AG10803 (cell line): ENCODE measurements at regions not wholly inside any gene's neighbourhood (a gene's known extent, or its start where the extent isn't known, plus 50 kb on each side); places are given as distances from the start of the nearest gene placed in this dataset.
"Not testable (repeated sequence)": the region's sequence is repeated elsewhere in the genome, so short reads cannot be mapped to it uniquely, and the experiment has no call there.

ENCODE experiments used
- DNase-seq: peaks from one replicate; pipeline ENCODE4 v3.0.0; 2010; ENCODE audit warnings: low read depth
- H3K4me3 ChIP-seq: 2 replicates; pipeline ENCODE4 v1.5.1; 2011; ENCODE audit warnings: mild to moderate bottlenecking, low read length, control low read depth
- TF ChIP-seq, protein P1 (sequence below): conservative IDR thresholded peaks from 2 replicates; pipeline ENCODE4 v1.5.1; 2011; ENCODE audit warnings: mild to moderate bottlenecking, low read length, control low read depth, inconsistent platforms

- TF ChIP-seq, protein P1, sequence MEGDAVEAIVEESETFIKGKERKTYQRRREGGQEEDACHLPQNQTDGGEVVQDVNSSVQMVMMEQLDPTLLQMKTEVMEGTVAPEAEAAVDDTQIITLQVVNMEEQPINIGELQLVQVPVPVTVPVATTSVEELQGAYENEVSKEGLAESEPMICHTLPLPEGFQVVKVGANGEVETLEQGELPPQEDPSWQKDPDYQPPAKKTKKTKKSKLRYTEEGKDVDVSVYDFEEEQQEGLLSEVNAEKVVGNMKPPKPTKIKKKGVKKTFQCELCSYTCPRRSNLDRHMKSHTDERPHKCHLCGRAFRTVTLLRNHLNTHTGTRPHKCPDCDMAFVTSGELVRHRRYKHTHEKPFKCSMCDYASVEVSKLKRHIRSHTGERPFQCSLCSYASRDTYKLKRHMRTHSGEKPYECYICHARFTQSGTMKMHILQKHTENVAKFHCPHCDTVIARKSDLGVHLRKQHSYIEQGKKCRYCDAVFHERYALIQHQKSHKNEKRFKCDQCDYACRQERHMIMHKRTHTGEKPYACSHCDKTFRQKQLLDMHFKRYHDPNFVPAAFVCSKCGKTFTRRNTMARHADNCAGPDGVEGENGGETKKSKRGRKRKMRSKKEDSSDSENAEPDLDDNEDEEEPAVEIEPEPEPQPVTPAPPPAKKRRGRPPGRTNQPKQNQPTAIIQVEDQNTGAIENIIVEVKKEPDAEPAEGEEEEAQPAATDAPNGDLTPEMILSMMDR: no peak
- no peak overlapping the region for H3K4me3 ChIP-seq
- DNase-seq: no peak
Measured at GRCh38 chr5:27769748-27770402, 731.5 kb upstream of the CDH9 start.

DNA sequence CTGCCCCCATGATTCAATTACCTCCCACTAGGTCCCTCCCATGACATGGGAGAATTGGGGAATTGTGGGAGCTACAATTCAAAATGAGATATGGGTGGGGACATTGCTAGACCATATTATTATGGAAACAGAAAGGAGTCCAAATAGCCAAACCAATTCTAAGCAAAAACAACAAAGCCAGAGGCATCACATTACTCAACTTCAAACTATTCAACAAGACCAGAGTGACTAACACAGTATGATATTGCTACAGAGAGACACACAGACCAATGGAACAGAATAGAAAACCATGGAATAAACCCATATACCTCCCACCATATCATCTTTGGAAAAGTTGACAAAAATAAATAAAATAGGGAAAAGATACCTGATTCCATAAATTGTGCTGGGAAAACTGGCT, 710.5 kb upstream of the CDH9 start:
- TF ChIP-seq, protein P1: no peak
- DNase-seq: no peak
- no peak overlapping the region for H3K4me3 ChIP-seq

GRCh38 chr5:27743383-27743979, 705.1 kb upstream of the CDH9 start:
- DNase-seq, H3K4me3 ChIP-seq: not testable (repeated sequence)

GRCh38 chr5:27742805-27743204, 704.4 kb upstream of the CDH9 start:
- TF ChIP-seq, protein P1: no peak

GRCh38 chr5:27734838-27735237, 696.5 kb upstream of the CDH9 start:
- TF ChIP-seq, protein P1: no peak
- no peak overlapping the region for H3K4me3 ChIP-seq

More at GRCh38 chr5:27742805-27743204, 704.4 kb upstream of the CDH9 start:
- no peak overlapping the region for H3K4me3 ChIP-seq
- DNase-seq: no peak

DNA sequence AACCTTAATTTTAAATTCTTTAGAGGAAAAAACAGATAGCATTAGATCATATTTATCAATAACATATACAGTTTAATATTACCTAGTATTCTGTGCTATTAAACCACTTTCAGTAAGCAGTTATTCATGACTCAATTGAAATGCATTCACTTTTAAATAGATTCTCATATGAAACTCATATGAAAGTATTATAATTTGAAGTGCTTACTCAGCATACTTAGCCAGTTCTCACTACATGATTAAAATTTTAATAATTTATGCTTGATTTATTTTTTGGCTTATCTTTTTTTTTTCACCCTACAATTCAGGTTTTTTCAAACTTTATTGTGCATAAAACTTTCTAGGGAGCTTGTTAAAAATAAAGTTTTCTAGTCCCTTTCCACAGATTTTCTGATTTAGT, 694.9 kb upstream of the CDH9 start:
- no peak for DNase-seq
- H3K4me3 ChIP-seq: no peak overlapping the region
- TF ChIP-seq, protein P1: no peak

More at GRCh38 chr5:27734838-27735237, 696.5 kb upstream of the CDH9 start:
- DNase-seq: no peak

GRCh38 chr5:27727254-27727653, 688.9 kb upstream of the CDH9 start:
- TF ChIP-seq, protein P1: no peak
- DNase-seq: no peak
- no peak overlapping the region for H3K4me3 ChIP-seq
